Tibial nerve (tissue), 4 donors: ENCODE measurements at regions not wholly inside any gene's neighbourhood (a gene's known extent, or its start where the extent isn't known, plus 50 kb on each side); places are given as distances from the start of the nearest gene placed in this dataset.

Source experiments
- DNase-seq, 2 donors: peaks; one replicate each; pipeline ENCODE4 v3.0.0-alpha.2; 2019; ENCODE audit warnings: low spot score in 2 of 2
- H3K27ac ChIP-seq, 4 donors: fragments of 200-600 bp; sonication (generic) in 3 of 4; one replicate each; pipeline ENCODE4 v1.5.1; 2017 to 2019; ENCODE audit warnings: mild to moderate bottlenecking in 1 of 4
- H3K27me3 ChIP-seq, 2 donors: fragments of 200-600 bp; sonication (generic) in 1 of 2; one replicate each; pipeline versions ENCODE4 v1.5.1 to v1.6.0; 2017 to 2019
- H3K36me3 ChIP-seq, 3 donors: fragments of 200-600 bp; sonication (generic); one replicate each; pipeline ENCODE4 v1.5.1; 2018 to 2019
- H3K4me1 ChIP-seq, 4 donors: fragments of 200-600 bp; sonication (generic) in 3 of 4; one replicate each; pipeline ENCODE4 v1.5.1; 2017 to 2019
- H3K4me3 ChIP-seq, 4 donors: fragments of 200-600 bp; sonication (generic) in 3 of 4; one replicate each; pipeline ENCODE4 v1.5.1; 2017 to 2019; ENCODE audit warnings: mild to moderate bottlenecking in 1 of 4, moderate library complexity in 1 of 4
- H3K9me3 ChIP-seq, 4 donors: fragments of 200-600 bp; sonication (generic) in 3 of 4; one replicate each; pipeline ENCODE4 v1.5.1; 2017 to 2019
- EP300 ChIP-seq, 2 donors: sonication (generic); formaldehyde crosslinking; IDR thresholded peaks; one replicate each; pipeline ENCODE4 v1.6.1; 2017; ENCODE audit warnings: antibody characterized with exemption in 2 of 2, mild to moderate bottlenecking in 1 of 2
- POLR2A ChIP-seq, 2 donors: fragments of 450-650 bp; IDR thresholded peaks; one replicate each; pipeline ENCODE4 v1.6.1; 2017; ENCODE audit warnings: antibody characterized with exemption in 2 of 2, mild to moderate bottlenecking in 2 of 2, moderate library complexity in 2 of 2
- WGBS, 2 donors: methylation state at CpG; one replicate each; pipeline ENCODE4 v1.1.5; 2018; 5-methylcytosine and 5-hydroxymethylcytosine counted together
- TF ChIP-seq, protein P1 (sequence below), 5 experiments: fragments of 200-600 bp in 3 of 5; fragments of 450-650 bp in 2 of 5; sonication (generic) in 3 of 5; IDR thresholded peaks; one replicate each; pipeline ENCODE4 v1.5.1; 2016 to 2019; ENCODE audit warnings: antibody characterized with exemption in 5 of 5, mild to moderate bottlenecking in 3 of 5, moderate library complexity in 2 of 5

DNA sequence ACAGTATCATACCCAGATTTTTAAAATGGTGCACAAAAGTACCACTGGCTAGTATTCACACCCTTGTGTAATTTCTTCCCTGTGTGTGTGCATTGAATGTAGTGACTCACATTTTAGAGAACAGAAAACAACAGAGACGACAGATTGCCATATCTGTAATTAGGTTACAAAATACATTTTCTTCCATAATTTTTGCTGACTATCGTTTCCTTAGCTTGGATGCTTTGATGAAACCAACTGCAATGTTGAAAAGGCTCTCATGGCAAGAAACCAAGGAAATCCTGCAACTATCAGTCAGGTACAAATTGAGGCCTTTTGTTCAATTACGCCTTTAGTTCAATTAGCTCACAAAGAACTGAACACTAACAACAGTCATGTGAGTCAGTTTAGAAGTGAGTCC is 484.4 kb downstream of the ZNF804A start:
- no peak for TF ChIP-seq POLR2A (IDR thresholded peaks at IDR 0.05)
- TF ChIP-seq, protein P1, sequence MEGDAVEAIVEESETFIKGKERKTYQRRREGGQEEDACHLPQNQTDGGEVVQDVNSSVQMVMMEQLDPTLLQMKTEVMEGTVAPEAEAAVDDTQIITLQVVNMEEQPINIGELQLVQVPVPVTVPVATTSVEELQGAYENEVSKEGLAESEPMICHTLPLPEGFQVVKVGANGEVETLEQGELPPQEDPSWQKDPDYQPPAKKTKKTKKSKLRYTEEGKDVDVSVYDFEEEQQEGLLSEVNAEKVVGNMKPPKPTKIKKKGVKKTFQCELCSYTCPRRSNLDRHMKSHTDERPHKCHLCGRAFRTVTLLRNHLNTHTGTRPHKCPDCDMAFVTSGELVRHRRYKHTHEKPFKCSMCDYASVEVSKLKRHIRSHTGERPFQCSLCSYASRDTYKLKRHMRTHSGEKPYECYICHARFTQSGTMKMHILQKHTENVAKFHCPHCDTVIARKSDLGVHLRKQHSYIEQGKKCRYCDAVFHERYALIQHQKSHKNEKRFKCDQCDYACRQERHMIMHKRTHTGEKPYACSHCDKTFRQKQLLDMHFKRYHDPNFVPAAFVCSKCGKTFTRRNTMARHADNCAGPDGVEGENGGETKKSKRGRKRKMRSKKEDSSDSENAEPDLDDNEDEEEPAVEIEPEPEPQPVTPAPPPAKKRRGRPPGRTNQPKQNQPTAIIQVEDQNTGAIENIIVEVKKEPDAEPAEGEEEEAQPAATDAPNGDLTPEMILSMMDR (IDR thresholded peaks at IDR 0.05), result no peak
- no peak for TF ChIP-seq EP300 (IDR thresholded peaks at IDR 0.05)
- no peaks in the 10 kb centered on the region for H3K9me3 ChIP-seq
- no peak overlapping the region for H3K4me3 ChIP-seq
- H3K27me3 ChIP-seq, result no peaks in the 10 kb centered on the region
- DNase-seq, result no peak
- WGBS, 2 donors, result 87 to 92% methylated on average over 3 of the region's 3 CpGs
- H3K27ac ChIP-seq, result no peak overlapping the region
- no peaks in the 10 kb centered on the region for H3K36me3 ChIP-seq
- H3K4me1 ChIP-seq, result no peaks in the 10 kb centered on the region

DNA sequence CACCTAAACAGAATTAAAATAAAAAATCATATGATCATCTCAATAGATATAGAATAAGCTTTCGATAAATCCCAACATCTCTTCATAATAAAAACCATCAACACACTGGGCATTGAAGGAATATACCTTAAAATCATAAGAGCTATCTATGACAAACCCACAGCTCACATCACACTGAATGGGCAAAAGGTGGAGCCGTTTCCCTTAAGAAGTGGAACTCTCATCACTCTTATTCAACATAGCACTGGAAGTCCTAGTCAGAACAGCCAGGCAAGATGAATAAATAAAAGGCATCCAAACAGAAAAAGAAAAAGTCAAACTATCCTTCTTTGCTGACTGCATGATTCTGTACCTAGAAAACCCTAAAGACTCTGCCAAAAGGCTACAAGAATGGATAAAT is 510.3 kb downstream of the ZNF804A start:
- no peak overlapping the region for H3K27ac ChIP-seq
- no peak overlapping the region for H3K4me3 ChIP-seq
- no peaks in the 10 kb centered on the region for H3K36me3 ChIP-seq
- DNase-seq, result no peak
- peaks cover 0 to 4% (median 0%) of the 10 kb centered on the region in 4 donors for H3K9me3 ChIP-seq
- 75 to 80% methylated on average over 2 of the region's 2 CpGs for WGBS, 2 donors
- H3K27me3 ChIP-seq, result no peaks in the 10 kb centered on the region
- TF ChIP-seq EP300 (IDR thresholded peaks at IDR 0.05) (no peak), POLR2A (IDR thresholded peaks at IDR 0.05) (no peak)
- TF ChIP-seq, protein P1 (IDR thresholded peaks at IDR 0.05), result no peak
- no peaks in the 10 kb centered on the region for H3K4me1 ChIP-seq

DNA sequence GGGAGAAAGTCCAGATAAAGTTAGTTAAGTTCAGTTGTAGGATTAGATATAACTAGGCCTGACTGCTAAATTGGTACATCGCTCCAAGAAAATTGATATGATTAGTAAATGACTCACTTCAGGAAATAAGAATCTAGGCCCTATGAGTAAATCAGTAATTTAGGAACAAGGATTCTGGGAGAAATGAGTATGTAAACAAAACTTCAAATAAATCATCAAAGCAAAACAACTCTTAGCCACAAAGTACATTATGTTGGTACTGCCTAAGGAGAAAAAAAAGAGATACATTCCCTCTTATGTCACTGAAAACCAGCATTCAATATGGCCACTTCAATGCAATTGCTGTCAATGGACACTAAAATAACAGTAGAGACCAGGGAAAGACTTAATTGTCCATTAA is 529.1 kb downstream of the ZNF804A start:
- Histone ChIP-seq H3K27ac (no peak overlapping the region), H3K36me3 (no peaks in the 10 kb centered on the region), H3K4me3 (no peak overlapping the region), H3K4me1 (no peaks in the 10 kb centered on the region), H3K27me3 (no peaks in the 10 kb centered on the region), H3K9me3 (peaks cover 0 to 3% (median 0%) of the 10 kb centered on the region in 4 donors)
- 95 to 100% methylated on average over 1 of the region's 1 CpG for WGBS, 2 donors
- no peak for DNase-seq
- TF ChIP-seq EP300 (IDR thresholded peaks at IDR 0.05) (no peak), POLR2A (IDR thresholded peaks at IDR 0.05) (no peak)
- TF ChIP-seq, protein P1 (IDR thresholded peaks at IDR 0.05), result no peak

DNA sequence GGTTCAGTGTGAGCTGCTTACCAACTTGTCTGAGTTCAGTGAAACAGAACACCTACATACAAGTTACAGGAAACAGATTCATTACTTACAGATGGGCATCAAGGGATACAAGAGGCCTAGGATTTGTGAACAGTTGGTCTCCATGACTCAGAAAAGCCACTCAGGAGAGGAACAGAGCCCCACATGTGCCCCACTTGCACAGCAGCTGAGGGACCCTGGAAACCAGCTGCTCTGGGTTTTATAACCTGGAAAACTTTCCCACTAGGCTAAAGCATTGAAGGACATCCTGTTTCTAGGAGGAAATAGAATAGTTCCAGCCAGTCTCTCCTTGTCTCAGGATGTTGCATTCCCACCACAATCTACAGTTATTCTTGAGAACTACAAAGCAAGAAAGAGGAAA is 530.0 kb downstream of the ZNF804A start:
- Histone ChIP-seq H3K27ac (no peak overlapping the region), H3K36me3 (no peaks in the 10 kb centered on the region), H3K4me1 (no peaks in the 10 kb centered on the region), H3K9me3 (peaks cover 0 to 7% (median 0%) of the 10 kb centered on the region in 4 donors), H3K4me3 (no peak overlapping the region), H3K27me3 (no peaks in the 10 kb centered on the region)
- TF ChIP-seq, protein P1 (IDR thresholded peaks at IDR 0.05), result no peak
- TF ChIP-seq POLR2A (IDR thresholded peaks at IDR 0.05) (no peak), EP300 (IDR thresholded peaks at IDR 0.05) (no peak)
- no peak for DNase-seq

DNA sequence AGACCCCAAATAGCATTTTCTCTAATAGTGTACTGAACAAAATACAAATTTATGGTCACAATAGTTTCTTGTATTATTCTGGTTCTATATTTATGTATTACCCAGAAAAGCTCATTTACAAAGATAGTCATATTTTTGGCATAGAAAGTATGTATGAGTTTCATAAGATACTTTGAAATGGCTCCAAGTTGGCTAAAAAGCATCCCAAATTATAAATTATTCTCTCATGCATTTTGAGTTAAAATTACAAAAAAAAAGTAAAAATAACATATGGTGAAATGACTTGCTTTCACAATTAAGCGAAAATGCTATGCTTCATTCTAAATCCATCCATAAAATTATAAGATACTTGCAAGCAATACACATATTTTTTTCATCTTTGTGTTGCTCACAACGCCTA is 530.7 kb downstream of the ZNF804A start:
- peaks cover 0 to 7% (median 0%) of the 10 kb centered on the region in 4 donors for H3K9me3 ChIP-seq
- H3K36me3 ChIP-seq, result no peaks in the 10 kb centered on the region
- no peak overlapping the region for H3K4me3 ChIP-seq
- no peaks in the 10 kb centered on the region for H3K4me1 ChIP-seq
- 73 to 78% methylated on average over 2 of the region's 2 CpGs for WGBS, 2 donors
- no peak overlapping the region for H3K27ac ChIP-seq
- no peak for DNase-seq
- TF ChIP-seq POLR2A (IDR thresholded peaks at IDR 0.05) (no peak), EP300 (IDR thresholded peaks at IDR 0.05) (no peak)
- TF ChIP-seq, protein P1 (IDR thresholded peaks at IDR 0.05), result no peak
- no peaks in the 10 kb centered on the region for H3K27me3 ChIP-seq
